ENCODE measurements at regions not wholly inside any gene's neighbourhood (a gene's known extent, or its start where the extent isn't known, plus 50 kb on each side); places are given as distances from the start of the nearest gene placed in this dataset.
"Not testable (repeated sequence)": the region's sequence is repeated elsewhere in the genome, so short reads cannot be mapped to it uniquely, and the experiment has no call there.

GRCh38 chr5:115453391-115454095, 91.0 kb downstream of the FEM1C start:
- peak overlapping the region; percentile 73 for H3K27ac ChIP-seq
- 71% methylated on average over 2 of the region's 2 CpGs for WGBS (ENCODE audit: low lambda C conversion rate, missing lambda C conversion rate)
- no peaks in the 10 kb centered on the region for H4K20me1 ChIP-seq (ENCODE audit: insufficient read depth, poor library complexity, severe bottlenecking)
- TF ChIP-seq EZH2 (IDR thresholded peaks at IDR 0.05; ENCODE audit: borderline replicate concordance) (no peak), EZH2phosphoT487 (IDR thresholded peaks at IDR 0.05; ENCODE audit: low read depth, severe bottlenecking, unreplicated experiment) (no peak)
- TF ChIP-seq, protein P1, sequence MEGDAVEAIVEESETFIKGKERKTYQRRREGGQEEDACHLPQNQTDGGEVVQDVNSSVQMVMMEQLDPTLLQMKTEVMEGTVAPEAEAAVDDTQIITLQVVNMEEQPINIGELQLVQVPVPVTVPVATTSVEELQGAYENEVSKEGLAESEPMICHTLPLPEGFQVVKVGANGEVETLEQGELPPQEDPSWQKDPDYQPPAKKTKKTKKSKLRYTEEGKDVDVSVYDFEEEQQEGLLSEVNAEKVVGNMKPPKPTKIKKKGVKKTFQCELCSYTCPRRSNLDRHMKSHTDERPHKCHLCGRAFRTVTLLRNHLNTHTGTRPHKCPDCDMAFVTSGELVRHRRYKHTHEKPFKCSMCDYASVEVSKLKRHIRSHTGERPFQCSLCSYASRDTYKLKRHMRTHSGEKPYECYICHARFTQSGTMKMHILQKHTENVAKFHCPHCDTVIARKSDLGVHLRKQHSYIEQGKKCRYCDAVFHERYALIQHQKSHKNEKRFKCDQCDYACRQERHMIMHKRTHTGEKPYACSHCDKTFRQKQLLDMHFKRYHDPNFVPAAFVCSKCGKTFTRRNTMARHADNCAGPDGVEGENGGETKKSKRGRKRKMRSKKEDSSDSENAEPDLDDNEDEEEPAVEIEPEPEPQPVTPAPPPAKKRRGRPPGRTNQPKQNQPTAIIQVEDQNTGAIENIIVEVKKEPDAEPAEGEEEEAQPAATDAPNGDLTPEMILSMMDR (IDR thresholded peaks at IDR 0.05; ENCODE audit: poor library complexity) = no peak
- H3K9me3 ChIP-seq (ENCODE audit: low read depth) = no peaks in the 10 kb centered on the region
- H3K4me1 ChIP-seq (ENCODE audit: insufficient read depth) = peaks cover 41% of the 10 kb centered on the region
- H3K36me3 ChIP-seq (replicated peaks; ENCODE audit: insufficient read depth, low read depth) = no peaks in the 10 kb centered on the region
- H3K4me3 ChIP-seq = no peak overlapping the region
- no peak for DNase-seq (ENCODE audit: low spot score)
- no peaks in the 10 kb centered on the region for H3K79me2 ChIP-seq
- H3K27me3 ChIP-seq = no peaks in the 10 kb centered on the region
- no peak overlapping the region for H3K4me2 ChIP-seq
- no peaks in the 10 kb centered on the region for H3K9me2 ChIP-seq (replicated peaks; ENCODE audit: insufficient read depth)
- H2AFZ ChIP-seq = no peak overlapping the region

GRCh38 chr5:115452536-115453235, 91.9 kb downstream of the FEM1C start:
- no peak for TF ChIP-seq EZH2 (IDR thresholded peaks at IDR 0.05; ENCODE audit: borderline replicate concordance)
- WGBS (ENCODE audit: low lambda C conversion rate, missing lambda C conversion rate) = 96% methylated on average over 2 of the region's 2 CpGs
- Histone ChIP-seq H3K4me3 (no peak overlapping the region), H3K9me3 (ENCODE audit: low read depth) (no peaks in the 10 kb centered on the region), H3K9me2 (replicated peaks; ENCODE audit: insufficient read depth) (no peaks in the 10 kb centered on the region), H4K20me1 (ENCODE audit: insufficient read depth, poor library complexity, severe bottlenecking) (no peaks in the 10 kb centered on the region), H3K27me3 (no peaks in the 10 kb centered on the region), H3K4me2 (no peak overlapping the region), H3K4me1 (ENCODE audit: insufficient read depth) (peaks cover 37% of the 10 kb centered on the region), H3K36me3 (replicated peaks; ENCODE audit: insufficient read depth, low read depth) (no peaks in the 10 kb centered on the region), H3K27ac (peak overlapping the region; percentile 73), H3K79me2 (no peaks in the 10 kb centered on the region), H2AFZ (no peak overlapping the region)
- no peak for DNase-seq (ENCODE audit: low spot score)

GRCh38 chr5:115452083-115452482, 92.5 kb downstream of the FEM1C start:
- Histone ChIP-seq H3K36me3 (replicated peaks; ENCODE audit: insufficient read depth, low read depth) (no peaks in the 10 kb centered on the region), H2AFZ (no peak overlapping the region), H3K9me2 (replicated peaks; ENCODE audit: insufficient read depth) (no peaks in the 10 kb centered on the region), H3K4me2 (no peak overlapping the region), H3K79me2 (no peaks in the 10 kb centered on the region), H3K9me3 (ENCODE audit: low read depth) (no peaks in the 10 kb centered on the region), H3K4me3 (no peak overlapping the region), H3K27ac (peak overlapping the region; percentile 73), H3K27me3 (no peaks in the 10 kb centered on the region), H3K4me1 (ENCODE audit: insufficient read depth) (peaks cover 31% of the 10 kb centered on the region), H4K20me1 (ENCODE audit: insufficient read depth, poor library complexity, severe bottlenecking) (no peaks in the 10 kb centered on the region)
- TF ChIP-seq, protein P1 (IDR thresholded peaks at IDR 0.05; ENCODE audit: poor library complexity) = no peak
- no peak for DNase-seq (ENCODE audit: low spot score)
- WGBS (ENCODE audit: low lambda C conversion rate, missing lambda C conversion rate) = 91% methylated on average over 2 of the region's 2 CpGs

DNA sequence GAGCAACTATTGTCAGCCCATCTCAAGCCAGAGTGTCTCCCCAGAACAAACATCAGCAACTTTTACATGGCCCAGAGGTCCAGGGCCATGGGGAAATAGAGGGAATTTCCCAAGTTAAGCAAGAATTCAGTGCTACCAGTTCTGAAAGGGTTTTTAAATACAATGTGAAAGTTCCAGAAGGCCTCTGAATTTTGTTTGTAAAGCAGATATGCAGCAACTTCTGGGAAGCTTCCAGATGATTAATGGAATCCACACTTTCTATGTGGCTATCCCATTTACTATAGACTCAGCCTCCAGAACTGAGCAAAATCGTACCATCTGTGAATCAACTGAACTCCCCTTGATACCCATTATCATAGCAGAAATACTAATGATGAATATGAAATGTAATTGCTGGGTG, 93.8 kb downstream of the FEM1C start:
- H3K4me2 ChIP-seq = no peak overlapping the region
- peaks cover 18% of the 10 kb centered on the region for H3K4me1 ChIP-seq (ENCODE audit: insufficient read depth)
- no peaks in the 10 kb centered on the region for H3K79me2 ChIP-seq
- TF ChIP-seq, protein P1 (IDR thresholded peaks at IDR 0.05; ENCODE audit: poor library complexity) = no peak
- no peak overlapping the region for H2AFZ ChIP-seq
- H3K9me3 ChIP-seq (ENCODE audit: low read depth) = no peaks in the 10 kb centered on the region
- no peaks in the 10 kb centered on the region for H3K36me3 ChIP-seq (replicated peaks; ENCODE audit: insufficient read depth, low read depth)
- no peak for DNase-seq (ENCODE audit: low spot score)
- H3K27ac ChIP-seq = peak overlapping the region; percentile 73
- no peaks in the 10 kb centered on the region for H3K27me3 ChIP-seq
- 65% methylated on average over 1 of the region's 1 CpG for WGBS (ENCODE audit: low lambda C conversion rate, missing lambda C conversion rate)
- H3K9me2 ChIP-seq (replicated peaks; ENCODE audit: insufficient read depth) = no peaks in the 10 kb centered on the region
- H4K20me1 ChIP-seq (ENCODE audit: insufficient read depth, poor library complexity, severe bottlenecking) = no peaks in the 10 kb centered on the region
- no peak overlapping the region for H3K4me3 ChIP-seq

- not testable (repeated sequence) for H3K9me2 ChIP-seq (replicated peaks; ENCODE audit: insufficient read depth); H3K4me3 ChIP-seq; H3K36me3 ChIP-seq (replicated peaks; ENCODE audit: insufficient read depth, low read depth); H2AFZ ChIP-seq; H3K79me2 ChIP-seq; H3K27me3 ChIP-seq; H3K4me2 ChIP-seq; H3K9me3 ChIP-seq (ENCODE audit: low read depth); DNase-seq (ENCODE audit: low spot score); H4K20me1 ChIP-seq (ENCODE audit: insufficient read depth, poor library complexity, severe bottlenecking)
- 69% methylated on average over 7 of the region's 7 CpGs for WGBS (ENCODE audit: low lambda C conversion rate, missing lambda C conversion rate)
- peak overlapping the region; percentile 51 for H3K27ac ChIP-seq
- H3K4me1 ChIP-seq (ENCODE audit: insufficient read depth) = peaks cover 16% of the 10 kb centered on the region
Measured at GRCh38 chr5:115448630-115449029, 95.9 kb downstream of the FEM1C start.

Measured in hepatocyte (in vitro differentiated cells).